Epithelial cell of proximal tubule (primary cell): ENCODE measurements at regions not wholly inside any gene's neighbourhood (a gene's known extent, or its start where the extent isn't known, plus 50 kb on each side); places are given as distances from the start of the nearest gene placed in this dataset.

Experiments used
- DNase-seq: peaks from one replicate; pipeline ENCODE4 v3.0.0-alpha.2; 2011; ENCODE audit warnings: low read depth
- H3K4me3 ChIP-seq: 2 replicates; pipeline ENCODE4 v1.5.1; 2011; ENCODE audit warnings: low read depth, mild to moderate bottlenecking, low read length
- CTCF ChIP-seq: conservative IDR thresholded peaks from 2 replicates; pipeline ENCODE4 v1.5.1; 2012; ENCODE audit warnings: low read depth, mild to moderate bottlenecking, low read length

GRCh38 chr5:81805086-81805485 is 54.2 kb upstream of the SSBP2 start:
- DNase-seq = no peak

GRCh38 chr5:81803812-81804211 is 52.9 kb upstream of the SSBP2 start:
- no peak for TF ChIP-seq CTCF
- H3K4me3 ChIP-seq = no peak overlapping the region
- DNase-seq = no peak

More at GRCh38 chr5:81805086-81805485, 54.2 kb upstream of the SSBP2 start:
- H3K4me3 ChIP-seq = no peak overlapping the region
- no peak for TF ChIP-seq CTCF

GRCh38 chr5:81802625-81803024 is 51.7 kb upstream of the SSBP2 start:
- no peak overlapping the region for H3K4me3 ChIP-seq
- no peak for DNase-seq
- TF ChIP-seq CTCF = no peak

GRCh38 chr5:81802020-81802419 is 51.1 kb upstream of the SSBP2 start:
- no peak for DNase-seq
- no peak for TF ChIP-seq CTCF
- H3K4me3 ChIP-seq = no peak overlapping the region

- no peak for TF ChIP-seq CTCF
- DNase-seq = no peak
- H3K4me3 ChIP-seq = no peak overlapping the region
Observed at GRCh38 chr5:81800797-81801196, 49.9 kb upstream of the SSBP2 start.
